ENCODE measurements at regions not wholly inside any gene's neighbourhood (a gene's known extent, or its start where the extent isn't known, plus 50 kb on each side); places are given as distances from the start of the nearest gene placed in this dataset.

DNA sequence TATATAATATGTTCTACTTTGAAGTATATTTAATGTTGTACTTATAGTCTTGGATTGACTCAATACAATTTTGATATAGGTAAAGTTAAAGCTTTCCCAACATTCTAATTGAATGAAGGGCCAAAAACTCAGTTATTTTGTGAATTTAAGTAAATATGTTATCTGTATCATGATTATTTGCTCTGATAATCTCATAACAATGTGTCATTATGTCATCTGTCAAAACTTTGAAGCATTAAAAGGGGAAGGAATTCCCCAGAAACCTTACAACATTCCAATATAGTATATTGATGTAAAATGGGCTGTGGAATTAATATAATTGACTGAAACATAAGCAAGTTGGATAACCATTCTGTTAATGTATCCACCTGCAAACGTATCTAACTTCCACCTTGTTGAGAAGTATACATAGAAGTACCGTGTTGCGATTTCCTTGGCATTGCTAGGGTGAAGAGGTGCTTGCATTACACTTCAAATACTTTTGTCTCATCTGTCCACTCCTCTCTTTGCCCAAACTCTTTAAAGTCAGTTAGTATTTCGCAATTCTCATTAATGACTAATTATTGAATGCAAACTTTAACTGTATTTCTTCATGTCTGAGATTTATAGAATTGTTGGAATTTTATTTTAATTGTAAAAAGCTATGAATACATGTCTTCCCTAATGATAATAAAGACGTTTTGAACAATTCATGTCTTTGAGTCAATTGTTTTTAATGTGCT is 1982.1 kb upstream of the ADGRL3 start:
- no peak for DNase-seq (ENCODE audit: low spot score)
- Mint-ChIP-seq H3K4me3 (ENCODE audit: low read depth) (no peak overlapping the region), H3K4me1 (ENCODE audit: low read depth) (no peaks in the 10 kb centered on the region), H3K27me3 (ENCODE audit: low read depth) (no peaks in the 10 kb centered on the region), H3K36me3 (ENCODE audit: low read depth) (no peaks in the 10 kb centered on the region), H3K9me3 (peaks cover 23% of the 10 kb centered on the region), H3K27ac (no peak overlapping the region)
- intact Hi-C loops (cut with micrococcal nuclease) = no loop called here

DNA sequence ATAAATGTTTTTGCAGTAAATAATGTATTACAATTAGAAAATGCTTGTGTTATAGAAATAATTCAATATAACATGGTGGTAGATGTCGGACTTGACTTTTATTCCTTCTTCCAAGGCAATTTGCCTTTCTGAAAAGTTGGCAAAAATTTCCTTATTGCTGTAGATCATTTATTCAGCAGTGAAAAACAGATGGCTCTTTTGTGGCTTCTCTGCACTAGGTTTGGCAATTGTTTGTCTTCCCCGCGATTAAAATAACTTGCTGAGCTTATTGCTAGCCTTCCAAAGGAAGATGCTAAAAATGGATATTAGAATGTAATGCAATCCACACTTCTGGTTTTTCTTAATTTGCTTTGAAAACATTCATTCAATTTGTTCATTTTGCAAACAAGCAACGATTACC is 1977.9 kb upstream of the ADGRL3 start:
- no peak overlapping the region for H3K4me3 Mint-ChIP-seq (ENCODE audit: low read depth)
- no peaks in the 10 kb centered on the region for H3K4me1 Mint-ChIP-seq (ENCODE audit: low read depth)
- intact Hi-C loops (cut with micrococcal nuclease) = no loop called here
- no peaks in the 10 kb centered on the region for H3K27me3 Mint-ChIP-seq (ENCODE audit: low read depth)
- no peak overlapping the region for H3K27ac Mint-ChIP-seq
- H3K9me3 Mint-ChIP-seq = peaks cover 33% of the 10 kb centered on the region
- DNase-seq (ENCODE audit: low spot score) = no peak
- H3K36me3 Mint-ChIP-seq (ENCODE audit: low read depth) = no peaks in the 10 kb centered on the region

DNA sequence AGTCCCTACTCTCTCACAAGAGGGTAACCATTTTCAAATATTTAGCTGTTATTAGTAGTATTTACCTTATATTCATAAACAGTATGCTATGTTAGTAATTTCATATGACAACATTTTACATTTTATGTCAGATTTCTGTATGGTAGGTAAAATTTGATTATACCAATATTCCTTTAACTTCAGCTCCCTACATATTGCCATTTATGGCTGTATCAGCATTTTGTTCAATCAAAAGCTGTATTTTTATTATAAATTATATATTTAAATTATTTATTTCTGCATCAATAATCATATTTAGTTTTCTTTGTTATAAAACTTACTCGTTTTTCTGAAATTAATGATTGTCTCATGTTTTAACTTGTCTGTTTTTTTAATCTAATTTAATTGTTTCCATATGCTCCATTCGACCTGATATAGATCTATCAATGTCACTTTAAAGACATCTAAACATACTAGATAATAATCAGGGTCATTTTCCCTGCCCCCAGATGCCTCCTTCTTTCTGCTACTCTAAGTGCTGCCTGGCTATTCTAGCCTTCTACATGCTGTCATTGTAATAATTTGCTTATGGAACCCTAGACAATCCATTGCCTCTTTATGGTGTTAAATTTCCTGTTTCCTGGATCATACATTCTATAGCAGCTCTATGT is 1976.7 kb upstream of the ADGRL3 start:
- Mint-ChIP-seq H3K36me3 (ENCODE audit: low read depth) (no peaks in the 10 kb centered on the region), H3K4me3 (ENCODE audit: low read depth) (no peak overlapping the region), H3K9me3 (peaks cover 37% of the 10 kb centered on the region), H3K4me1 (ENCODE audit: low read depth) (no peaks in the 10 kb centered on the region), H3K27ac (no peak overlapping the region), H3K27me3 (ENCODE audit: low read depth) (no peaks in the 10 kb centered on the region)
- intact Hi-C loops (cut with micrococcal nuclease) = no loop called here
- no peak for DNase-seq (ENCODE audit: low spot score)

DNA sequence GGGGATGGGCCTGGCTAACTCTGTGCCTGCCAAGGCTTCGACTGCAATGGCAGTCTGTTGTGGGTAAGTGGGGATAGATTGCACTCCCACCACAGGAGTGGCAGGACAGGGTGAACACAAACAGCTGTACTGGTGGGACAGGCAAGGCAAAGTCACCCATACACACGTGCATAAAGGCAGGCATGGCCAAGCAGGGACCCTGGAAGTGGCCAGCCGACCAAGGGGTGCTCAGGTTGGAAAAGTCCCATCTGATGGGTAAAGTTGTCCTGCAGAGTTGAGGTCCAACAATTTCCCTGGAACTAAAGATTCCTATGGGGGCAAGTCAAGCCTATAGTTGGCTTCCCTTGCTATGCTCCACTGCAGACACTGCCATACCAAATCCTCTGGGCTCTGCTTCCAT is 1961.9 kb upstream of the ADGRL3 start:
- no peaks in the 10 kb centered on the region for H3K4me1 Mint-ChIP-seq (ENCODE audit: low read depth)

DNA sequence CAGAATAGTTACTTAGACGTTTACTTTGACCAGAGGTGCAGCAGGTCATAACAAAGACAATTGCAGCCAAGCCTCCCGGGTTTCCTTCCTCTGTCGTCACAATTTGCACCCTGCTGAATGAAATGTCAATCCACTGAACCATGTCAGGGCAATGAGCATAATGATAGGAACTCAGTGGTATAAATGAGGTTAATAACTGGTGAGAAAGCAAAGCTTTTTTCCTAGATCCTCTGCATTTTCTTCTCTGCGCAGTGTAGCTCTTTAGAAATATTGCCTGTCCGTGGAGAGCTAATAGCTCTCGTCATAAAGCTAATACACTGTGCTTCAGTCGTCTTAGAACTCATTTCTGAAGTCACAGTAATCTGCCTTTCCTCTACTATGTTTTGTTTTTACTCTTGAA is 1960.1 kb upstream of the ADGRL3 start:
- Mint-ChIP-seq H3K4me3 (ENCODE audit: low read depth) (no peak overlapping the region), H3K4me1 (ENCODE audit: low read depth) (no peaks in the 10 kb centered on the region), H3K27me3 (ENCODE audit: low read depth) (no peaks in the 10 kb centered on the region), H3K9me3 (peaks cover 51% of the 10 kb centered on the region), H3K27ac (no peak overlapping the region), H3K36me3 (ENCODE audit: low read depth) (no peaks in the 10 kb centered on the region)
- DNase-seq (ENCODE audit: low spot score) = no peak
- intact Hi-C loops (cut with micrococcal nuclease) = no loop called here

More for the DNA sequence above, 1961.9 kb upstream of the ADGRL3 start:
- DNase-seq (ENCODE audit: low spot score) = no peak
- H3K27me3 Mint-ChIP-seq (ENCODE audit: low read depth) = no peaks in the 10 kb centered on the region
- peaks cover 58% of the 10 kb centered on the region for H3K9me3 Mint-ChIP-seq
- H3K4me3 Mint-ChIP-seq (ENCODE audit: low read depth) = no peak overlapping the region
- intact Hi-C loops (cut with micrococcal nuclease) = no loop called here
- H3K27ac Mint-ChIP-seq = no peak overlapping the region
- H3K36me3 Mint-ChIP-seq (ENCODE audit: low read depth) = no peaks in the 10 kb centered on the region

- H3K4me3 Mint-ChIP-seq (ENCODE audit: low read depth) = no peak overlapping the region
- intact Hi-C loops (cut with micrococcal nuclease) = no loop called here
These were observed 1957.1 kb upstream of the ADGRL3 start for GRCh38 chr4:59243038-59243437.

GRCh38 chr4:59247032-59247431 is 1953.1 kb upstream of the ADGRL3 start:
- no peaks in the 10 kb centered on the region for H3K36me3 Mint-ChIP-seq (ENCODE audit: low read depth)
- intact Hi-C loops (cut with micrococcal nuclease) = no loop called here

More at GRCh38 chr4:59243038-59243437, 1957.1 kb upstream of the ADGRL3 start:
- Mint-ChIP-seq H3K27me3 (ENCODE audit: low read depth) (no peaks in the 10 kb centered on the region), H3K36me3 (ENCODE audit: low read depth) (no peaks in the 10 kb centered on the region), H3K4me1 (ENCODE audit: low read depth) (no peaks in the 10 kb centered on the region), H3K27ac (no peak overlapping the region), H3K9me3 (peaks cover 32% of the 10 kb centered on the region)
- no peak for DNase-seq (ENCODE audit: low spot score)

GRCh38 chr4:59248313-59248712 is 1951.8 kb upstream of the ADGRL3 start:
- intact Hi-C loops (cut with micrococcal nuclease) = no loop called here

More at GRCh38 chr4:59247032-59247431, 1953.1 kb upstream of the ADGRL3 start:
- H3K27me3 Mint-ChIP-seq (ENCODE audit: low read depth) = no peaks in the 10 kb centered on the region
- H3K4me1 Mint-ChIP-seq (ENCODE audit: low read depth) = no peaks in the 10 kb centered on the region
- peaks cover 13% of the 10 kb centered on the region for H3K9me3 Mint-ChIP-seq
- H3K4me3 Mint-ChIP-seq (ENCODE audit: low read depth) = no peak overlapping the region
- no peak overlapping the region for H3K27ac Mint-ChIP-seq
- DNase-seq (ENCODE audit: low spot score) = no peak

GRCh38 chr4:59249110-59249509 is 1951.0 kb upstream of the ADGRL3 start:
- no peaks in the 10 kb centered on the region for H3K27me3 Mint-ChIP-seq (ENCODE audit: low read depth)
- H3K9me3 Mint-ChIP-seq = peaks cover 2% of the 10 kb centered on the region
- H3K36me3 Mint-ChIP-seq (ENCODE audit: low read depth) = no peaks in the 10 kb centered on the region
- no peak for DNase-seq (ENCODE audit: low spot score)
- no peaks in the 10 kb centered on the region for H3K4me1 Mint-ChIP-seq (ENCODE audit: low read depth)
- H3K27ac Mint-ChIP-seq = no peak overlapping the region
- H3K4me3 Mint-ChIP-seq (ENCODE audit: low read depth) = no peak overlapping the region
- intact Hi-C loops (cut with micrococcal nuclease) = no loop called here

More at GRCh38 chr4:59248313-59248712, 1951.8 kb upstream of the ADGRL3 start:
- peaks cover 5% of the 10 kb centered on the region for H3K9me3 Mint-ChIP-seq
- no peak for DNase-seq (ENCODE audit: low spot score)
- no peaks in the 10 kb centered on the region for H3K27me3 Mint-ChIP-seq (ENCODE audit: low read depth)
- H3K4me3 Mint-ChIP-seq (ENCODE audit: low read depth) = no peak overlapping the region
- H3K36me3 Mint-ChIP-seq (ENCODE audit: low read depth) = no peaks in the 10 kb centered on the region
- H3K4me1 Mint-ChIP-seq (ENCODE audit: low read depth) = no peaks in the 10 kb centered on the region
- H3K27ac Mint-ChIP-seq = no peak overlapping the region

DNA sequence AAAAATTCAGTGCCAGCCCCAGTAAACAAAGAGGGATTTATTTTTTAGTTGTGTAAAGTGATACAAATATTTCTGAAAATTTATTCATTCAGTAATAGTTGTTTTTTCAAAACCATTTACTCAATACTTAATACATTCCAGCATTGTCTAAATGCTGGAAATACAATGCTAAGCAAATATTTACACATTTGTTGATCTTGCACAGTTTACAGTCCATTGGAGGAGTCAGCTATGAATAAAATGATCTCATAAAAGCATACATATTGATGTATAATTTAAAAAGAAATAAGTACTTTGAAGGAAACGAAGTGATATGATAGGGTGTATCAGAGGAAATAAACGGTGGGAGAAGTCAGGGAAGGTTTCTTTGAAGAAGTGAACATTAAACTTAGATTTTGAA is 1942.1 kb upstream of the ADGRL3 start:
- Mint-ChIP-seq H3K36me3 (ENCODE audit: low read depth) (no peaks in the 10 kb centered on the region), H3K9me3 (peaks cover 24% of the 10 kb centered on the region), H3K27ac (no peak overlapping the region), H3K4me3 (ENCODE audit: low read depth) (no peak overlapping the region), H3K4me1 (ENCODE audit: low read depth) (no peaks in the 10 kb centered on the region), H3K27me3 (ENCODE audit: low read depth) (no peaks in the 10 kb centered on the region)
- intact Hi-C loops (cut with micrococcal nuclease) = no loop called here
- no peak for DNase-seq (ENCODE audit: low spot score)

GRCh38 chr4:59307609-59308008 is 1892.5 kb upstream of the ADGRL3 start:
- H3K4me3 Mint-ChIP-seq (ENCODE audit: low read depth) = no peak overlapping the region
- H3K27me3 Mint-ChIP-seq (ENCODE audit: low read depth) = no peaks in the 10 kb centered on the region
- peaks cover 25% of the 10 kb centered on the region for H3K9me3 Mint-ChIP-seq
- H3K27ac Mint-ChIP-seq = no peak overlapping the region
- intact Hi-C loops (cut with micrococcal nuclease) = no loop called here
- DNase-seq (ENCODE audit: low spot score) = no peak
- H3K36me3 Mint-ChIP-seq (ENCODE audit: low read depth) = no peaks in the 10 kb centered on the region
- no peaks in the 10 kb centered on the region for H3K4me1 Mint-ChIP-seq (ENCODE audit: low read depth)

GRCh38 chr4:59314637-59315036 is 1885.5 kb upstream of the ADGRL3 start:
- Mint-ChIP-seq H3K4me3 (ENCODE audit: low read depth) (no peak overlapping the region), H3K27ac (no peak overlapping the region), H3K36me3 (ENCODE audit: low read depth) (no peaks in the 10 kb centered on the region), H3K4me1 (ENCODE audit: low read depth) (no peaks in the 10 kb centered on the region), H3K9me3 (peaks cover 20% of the 10 kb centered on the region), H3K27me3 (ENCODE audit: low read depth) (no peaks in the 10 kb centered on the region)
- intact Hi-C loops (cut with micrococcal nuclease) = no loop called here
- DNase-seq (ENCODE audit: low spot score) = no peak

DNA sequence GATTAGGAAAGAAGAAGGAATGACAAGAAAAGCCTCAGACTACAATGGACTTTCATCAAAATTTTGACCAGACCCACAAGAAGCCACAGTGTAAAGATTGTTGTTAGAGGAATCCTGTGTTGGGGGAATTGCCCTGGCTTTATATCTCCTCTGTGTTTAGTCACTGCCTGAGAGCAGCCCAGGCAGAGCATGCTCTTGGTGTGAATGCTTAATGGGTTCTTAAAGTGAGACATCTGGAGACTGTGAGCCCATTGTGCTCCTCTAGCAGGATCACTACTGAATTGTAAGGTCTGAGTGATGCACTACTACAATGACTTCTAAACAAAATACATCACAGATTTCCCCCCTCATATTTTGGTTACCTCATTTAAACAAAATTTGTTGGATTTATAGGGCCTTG is 1860.5 kb upstream of the ADGRL3 start:
- Mint-ChIP-seq H3K4me1 (ENCODE audit: low read depth) (no peaks in the 10 kb centered on the region), H3K4me3 (ENCODE audit: low read depth) (no peak overlapping the region), H3K27me3 (ENCODE audit: low read depth) (no peaks in the 10 kb centered on the region), H3K27ac (no peak overlapping the region), H3K36me3 (ENCODE audit: low read depth) (no peaks in the 10 kb centered on the region), H3K9me3 (peaks cover 22% of the 10 kb centered on the region)
- no peak for DNase-seq (ENCODE audit: low spot score)
- intact Hi-C loops (cut with micrococcal nuclease) = no loop called here

All from activated T-helper 2 cell treated with anti-CD3 and anti-CD28 coated beads, Interferon-gamma antibody, Interleukin-2, Interleukin-4, amounts not matched to agents 10 μg/mL and 5 μg/mL and 100 μg/mL, durations not matched to agents 14 hours and 24 hours and 36 hours (primary cell).